A673 (cell line): ENCODE measurements at regions not wholly inside any gene's neighbourhood (a gene's known extent, or its start where the extent isn't known, plus 50 kb on each side); places are given as distances from the start of the nearest gene placed in this dataset.

Source experiments
- BruUV-seq: library from RNA; stranded (reverse); fragments of 400-500 nt; replicated peaks from 2 replicates; lab custom pipeline; 2021; lab: Mats Ljungman, UMichigan
- CTCF ChIA-PET: fragments of 300-600 bp; sonication (Branson Sonifier 250); formaldehyde crosslinking; loops from one replicate; lab custom pipeline; 2022; ENCODE audit warnings: antibody characterized with exemption; lab: Charles Lee
- POLR2A ChIA-PET: fragments of 300-600 bp; sonication (Branson Sonifier 250); formaldehyde crosslinking; loops from one replicate; lab custom pipeline; 2022; ENCODE audit warnings: antibody characterized with exemption; ENCODE audit not compliant: low non-redundant PET; lab: Charles Lee
- DNase-seq: peaks from one replicate; pipeline ENCODE4 v3.0.0-alpha.2; 2015; ENCODE audit warnings: low spot score
- H3K27ac ChIP-seq: fragments of 200-600 bp; sonication (generic); 2 replicates; pipeline ENCODE4 v1.5.1; 2016; ENCODE audit warnings: mixed run types, low read depth, mild to moderate bottlenecking, mixed read lengths, antibody characterized with exemption, low read length; ENCODE audit not compliant: poor library complexity, severe bottlenecking
- H3K27me3 ChIP-seq: fragments of 200-600 bp; sonication (generic); replicated peaks from 2 replicates; pipeline ENCODE4 v1.6.1; 2017; ENCODE audit warnings: mixed run types, low read depth, mild to moderate bottlenecking, mixed read lengths, antibody characterized with exemption, low read length; ENCODE audit not compliant: insufficient read depth, poor library complexity
- H3K36me3 ChIP-seq: fragments of 200-600 bp; sonication (generic); 2 replicates; pipeline ENCODE4 v1.6.1; 2016; ENCODE audit warnings: mixed run types, mild to moderate bottlenecking, mixed read lengths, antibody characterized with exemption, low read length; ENCODE audit not compliant: insufficient read depth, poor library complexity, severe bottlenecking
- H3K4me1 ChIP-seq: fragments of 200-600 bp; sonication (generic); 2 replicates; pipeline ENCODE4 v1.6.1; 2017; ENCODE audit warnings: mixed run types, mild to moderate bottlenecking, mixed read lengths, antibody characterized with exemption, low read length; ENCODE audit not compliant: insufficient read depth, poor library complexity, severe bottlenecking
- H3K4me3 ChIP-seq: fragments of 200-600 bp; sonication (generic); 2 replicates; pipeline ENCODE4 v1.5.1; 2016; ENCODE audit warnings: low read depth, mixed run types, mild to moderate bottlenecking, mixed read lengths, low read length; ENCODE audit not compliant: poor library complexity, severe bottlenecking
- H3K9me3 ChIP-seq: fragments of 200-600 bp; sonication (generic); 2 replicates; pipeline ENCODE4 v1.6.1; 2016; ENCODE audit warnings: mixed run types, low read depth, mild to moderate bottlenecking, mixed read lengths, antibody characterized with exemption, low read length; ENCODE audit not compliant: poor library complexity, severe bottlenecking
- CTCF ChIP-seq: fragments of 300-800, 200-600 bp; sonication (generic); conservative IDR thresholded peaks from 2 replicates; pipeline ENCODE4 v1.5.1; 2017; ENCODE audit warnings: low read depth, mild to moderate bottlenecking, antibody characterized with exemption, low read length, moderate library complexity, mixed read lengths
- EZH2 ChIP-seq: fragments of 200-600 bp; sonication (generic); IDR thresholded peaks from 2 replicates; pipeline ENCODE4 v1.6.1; 2017; ENCODE audit warnings: borderline replicate concordance, low read depth, mild to moderate bottlenecking, mixed read lengths, antibody characterized with exemption, low read length; ENCODE audit not compliant: poor library complexity, severe bottlenecking
- intact Hi-C: fragments of 100-400 bp; cut with micrococcal nuclease; formaldehyde crosslinking; loops from one replicate; pipeline ENCODE4 v1.10.0; 2022; ENCODE audit not compliant: unreplicated experiment

- no peak overlapping the region for H3K27ac ChIP-seq
- intact Hi-C loops, result no loop called here
- H3K27me3 ChIP-seq, result no peaks in the 10 kb centered on the region
- H3K9me3 ChIP-seq, result no peaks in the 10 kb centered on the region
- no TSS peak for BruUV-seq
- no peak for DNase-seq
- H3K4me3 ChIP-seq, result no peak overlapping the region
- CTCF ChIA-PET, result no interaction called here
- H3K4me1 ChIP-seq, result no peaks in the 10 kb centered on the region
- no peak for TF ChIP-seq EZH2
- no peak for TF ChIP-seq CTCF
- H3K36me3 ChIP-seq, result no peaks in the 10 kb centered on the region
- POLR2A ChIA-PET, result no interaction called here
These were observed 63.7 kb downstream of the PRR18 start for GRCh38 chr6:166244353-166245045.

DNA sequence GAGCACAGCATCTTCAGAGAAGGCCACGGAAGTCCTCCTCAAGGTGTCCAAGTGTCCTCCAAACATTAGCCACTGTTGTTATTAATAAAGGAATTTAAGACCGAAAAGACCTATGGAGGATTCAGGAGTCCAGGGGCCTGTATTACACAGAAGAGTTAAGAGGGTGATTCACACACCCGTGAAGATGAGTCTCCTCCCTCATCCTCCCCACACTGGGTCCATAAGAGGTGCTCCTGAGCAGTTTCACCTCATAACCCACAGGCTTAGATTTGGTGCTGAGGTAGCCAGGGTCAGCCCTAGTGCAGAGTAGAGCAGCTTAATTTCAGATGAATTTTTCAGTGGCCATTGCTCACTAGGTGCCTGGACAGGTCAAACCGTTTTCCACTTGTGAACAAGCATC lies 65.3 kb downstream of the PRR18 start:
- no peaks in the 10 kb centered on the region for H3K27me3 ChIP-seq
- H3K27ac ChIP-seq, result no peak overlapping the region
- no peak overlapping the region for H3K4me3 ChIP-seq
- ChIA-PET CTCF (no interaction called here), POLR2A (no interaction called here)
- no peaks in the 10 kb centered on the region for H3K9me3 ChIP-seq
- intact Hi-C loops, result no loop called here
- no peak for TF ChIP-seq EZH2
- TF ChIP-seq CTCF, result no peak
- no peak for DNase-seq
- no peaks in the 10 kb centered on the region for H3K4me1 ChIP-seq
- BruUV-seq, result no TSS peak
- no peaks in the 10 kb centered on the region for H3K36me3 ChIP-seq

DNA sequence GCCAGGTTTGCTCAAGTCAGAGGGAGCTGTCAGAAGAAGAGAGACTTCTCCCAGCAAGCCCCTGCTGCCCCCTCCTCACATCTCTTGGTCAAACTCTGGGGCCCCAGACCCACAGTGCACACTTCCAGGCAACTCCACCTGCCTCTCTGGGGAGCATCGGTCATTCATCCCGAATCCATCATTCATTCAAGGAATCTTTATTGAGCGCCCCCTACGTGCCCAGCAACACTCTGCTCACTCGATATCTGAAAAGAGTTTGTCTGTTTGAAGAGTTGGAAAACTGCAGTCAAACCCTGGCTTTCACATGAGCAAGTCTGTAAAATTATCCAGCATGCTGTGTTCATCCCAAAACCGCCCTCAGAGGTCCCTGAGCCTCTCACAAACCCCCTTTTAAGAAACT lies 66.2 kb downstream of the PRR18 start:
- Histone ChIP-seq H3K36me3 (no peaks in the 10 kb centered on the region), H3K9me3 (no peaks in the 10 kb centered on the region), H3K4me3 (no peak overlapping the region), H3K4me1 (no peaks in the 10 kb centered on the region), H3K27me3 (no peaks in the 10 kb centered on the region), H3K27ac (no peak overlapping the region)
- ChIA-PET CTCF (no interaction called here), POLR2A (no interaction called here)
- intact Hi-C loops, result no loop called here
- TF ChIP-seq EZH2 (no peak), CTCF (no peak)
- BruUV-seq, result no TSS peak
- no peak for DNase-seq
